HG03103 (cell line): ENCODE measurements at regions not wholly inside any gene's neighbourhood (a gene's known extent, or its start where the extent isn't known, plus 50 kb on each side); places are given as distances from the start of the nearest gene placed in this dataset.
"Not testable (repeated sequence)": the region's sequence is repeated elsewhere in the genome, so short reads cannot be mapped to it uniquely, and the experiment has no call there.

Experiments
- ATAC-seq: cut with Tn5 transposase; IDR thresholded peaks from one replicate; pipeline ENCODE4 v1.9.1; 2021; ENCODE audit warnings: low read depth; ENCODE audit not compliant: unreplicated experiment

DNA sequence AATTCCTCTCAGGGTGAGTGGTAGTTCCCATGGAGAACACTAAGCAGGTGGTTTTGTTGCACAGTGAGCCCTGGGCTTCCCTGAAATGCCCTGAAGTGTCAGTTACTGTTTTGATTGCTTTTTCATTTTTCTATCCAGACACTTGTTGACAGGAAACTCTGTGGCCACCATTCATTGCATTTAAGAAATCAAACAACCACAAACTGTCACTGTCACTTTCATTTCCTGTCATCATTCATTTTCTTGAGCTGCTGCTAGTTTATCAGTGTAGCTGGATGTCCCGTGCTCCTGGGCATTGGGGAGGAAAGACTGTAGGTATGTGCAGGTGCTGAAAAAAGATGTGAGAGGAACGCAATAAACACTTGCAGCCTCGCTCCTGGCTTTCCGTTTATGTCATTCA, 891.6 kb upstream of the ZEB2 start:
- ATAC-seq, result peak; percentile 94

DNA sequence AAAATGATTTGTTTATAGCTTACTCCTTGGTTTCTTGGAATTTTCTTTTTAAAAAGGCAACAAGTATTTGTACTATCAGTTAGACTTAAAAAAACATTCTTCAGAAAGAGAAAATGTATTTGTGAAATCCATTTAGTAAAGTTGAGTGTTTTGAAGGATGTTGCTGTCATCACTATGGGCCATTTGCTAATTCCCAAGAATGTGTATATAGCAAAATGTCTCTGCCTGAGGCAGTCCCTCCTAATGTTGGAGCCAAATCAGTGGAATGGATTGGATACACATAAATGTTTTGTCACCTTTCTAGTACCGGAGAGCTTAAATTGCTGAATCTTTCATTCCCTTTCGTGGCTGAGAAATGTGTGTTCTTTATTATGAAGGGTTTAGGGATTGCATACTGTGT, 890.2 kb upstream of the ZEB2 start:
- no peak for ATAC-seq

GRCh38 chr2:145408980-145409379, 889.1 kb upstream of the ZEB2 start:
- no peak for ATAC-seq

- no peak for ATAC-seq
Observed at GRCh38 chr2:145404690-145405089, 884.8 kb upstream of the ZEB2 start.

GRCh38 chr2:145402706-145403277, 882.9 kb upstream of the ZEB2 start:
- ATAC-seq, result no peak

GRCh38 chr2:145399131-145399530, 879.2 kb upstream of the ZEB2 start:
- ATAC-seq, result no peak

- no peak for ATAC-seq
Observed at GRCh38 chr2:145394181-145394580, 874.3 kb upstream of the ZEB2 start.

GRCh38 chr2:145386973-145387372, 867.1 kb upstream of the ZEB2 start:
- ATAC-seq, result no peak

GRCh38 chr2:145383961-145384360, 864.0 kb upstream of the ZEB2 start:
- no peak for ATAC-seq

DNA sequence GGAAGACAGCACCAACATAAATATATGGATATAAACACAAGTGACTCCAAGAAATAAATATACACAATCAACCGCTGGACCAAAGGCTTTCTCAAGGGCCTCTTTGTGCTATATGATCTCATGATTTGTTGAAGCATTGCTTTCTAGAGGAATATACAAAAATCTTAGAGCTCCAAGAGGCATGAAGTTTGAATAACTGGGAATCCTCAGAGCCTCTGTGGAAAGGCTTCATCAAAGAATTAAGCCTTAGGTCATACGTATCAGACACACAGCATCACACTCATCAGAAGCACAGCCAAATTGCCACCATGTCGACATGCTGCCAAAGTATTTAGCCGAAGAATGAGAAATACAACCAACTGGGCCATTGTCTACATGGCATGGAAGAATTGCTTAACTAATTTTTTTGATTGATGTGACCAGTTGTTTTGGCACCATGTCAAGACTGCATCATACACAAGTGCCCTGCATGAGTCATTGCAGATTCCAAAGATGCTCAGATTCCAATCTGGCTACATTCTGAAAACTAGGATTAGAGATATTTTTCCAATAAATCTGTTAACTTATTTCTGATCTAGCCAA, 860.6 kb upstream of the ZEB2 start:
- no peak for ATAC-seq

GRCh38 chr2:145379934-145380333, 860.0 kb upstream of the ZEB2 start:
- no peak for ATAC-seq

GRCh38 chr2:145374165-145374564, 854.2 kb upstream of the ZEB2 start:
- no peak for ATAC-seq

- not testable (repeated sequence) for ATAC-seq
Observed at GRCh38 chr2:145367334-145367733, 847.4 kb upstream of the ZEB2 start.

DNA sequence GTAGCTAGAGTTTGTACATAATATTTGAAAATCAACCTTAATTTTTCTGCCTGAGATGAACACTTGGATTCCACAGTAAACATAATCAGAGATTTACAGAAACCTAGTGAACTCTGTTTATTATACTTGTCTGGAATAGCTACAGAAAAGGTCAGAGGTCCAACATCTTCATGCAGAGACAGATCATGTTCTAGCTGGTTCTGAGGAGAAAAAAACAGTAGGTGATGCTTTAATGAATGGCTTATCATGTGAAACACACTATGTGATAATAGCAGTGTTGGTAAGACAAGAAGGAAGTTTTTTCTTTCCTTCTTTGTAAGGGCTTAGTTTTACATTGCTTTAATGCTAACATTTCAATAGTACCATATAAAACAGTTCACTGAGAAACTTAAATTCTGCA, 846.4 kb upstream of the ZEB2 start:
- ATAC-seq, result no peak

DNA sequence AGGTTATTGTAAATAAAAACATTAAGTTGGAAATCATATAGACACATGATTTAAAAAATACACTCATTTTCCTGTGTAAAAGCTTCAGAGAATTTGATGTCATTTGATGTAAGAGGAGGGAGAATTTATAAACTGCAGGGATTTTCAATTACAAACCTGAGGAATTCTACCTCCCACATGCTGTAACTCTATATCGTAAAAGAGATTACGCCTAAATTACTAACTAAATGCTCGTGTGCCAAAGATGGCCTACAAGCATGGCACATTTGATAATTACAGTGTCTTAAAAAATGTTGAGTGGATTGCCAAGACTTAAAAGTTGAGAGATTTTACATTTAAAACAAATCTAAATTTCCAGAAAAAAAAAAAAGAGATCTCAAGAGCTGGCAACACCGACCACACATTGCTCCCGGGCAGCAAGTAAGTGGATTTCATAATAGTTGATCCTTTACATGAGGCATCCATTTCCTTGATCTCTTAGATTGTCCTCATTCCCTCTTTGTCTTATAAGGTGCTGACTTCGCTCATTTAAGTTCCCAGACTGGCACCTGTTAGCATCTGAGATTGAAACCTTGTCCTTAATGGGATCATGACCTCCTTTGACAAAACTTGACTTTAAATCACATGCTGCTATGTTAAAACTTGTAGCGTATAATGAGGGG, 840.3 kb upstream of the ZEB2 start:
- no peak for ATAC-seq

DNA sequence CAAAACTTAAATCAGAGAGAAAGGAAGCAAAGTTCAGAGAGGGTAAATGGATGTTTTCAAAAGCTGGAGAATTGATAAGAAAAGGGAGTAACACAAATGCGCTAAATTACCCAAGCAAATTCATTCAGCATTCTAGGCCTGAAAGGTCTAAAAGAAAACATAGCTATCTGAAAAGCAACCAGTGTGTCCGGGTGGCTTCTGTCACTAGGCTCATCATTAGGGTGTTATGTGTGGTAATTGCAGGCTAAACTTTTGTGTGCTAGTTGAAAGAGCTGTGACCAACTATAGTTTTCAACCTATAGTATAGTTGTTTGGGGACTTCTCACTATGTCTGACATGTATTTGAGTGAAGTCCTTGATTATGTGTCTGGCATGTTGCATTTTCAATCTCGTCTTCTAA, 839.6 kb upstream of the ZEB2 start:
- ATAC-seq, result no peak

- no peak for ATAC-seq
Observed at GRCh38 chr2:145356056-145356455, 836.1 kb upstream of the ZEB2 start.

GRCh38 chr2:145352484-145352883, 832.6 kb upstream of the ZEB2 start:
- no peak for ATAC-seq

GRCh38 chr2:145351864-145352425, 832.0 kb upstream of the ZEB2 start:
- no peak for ATAC-seq

DNA sequence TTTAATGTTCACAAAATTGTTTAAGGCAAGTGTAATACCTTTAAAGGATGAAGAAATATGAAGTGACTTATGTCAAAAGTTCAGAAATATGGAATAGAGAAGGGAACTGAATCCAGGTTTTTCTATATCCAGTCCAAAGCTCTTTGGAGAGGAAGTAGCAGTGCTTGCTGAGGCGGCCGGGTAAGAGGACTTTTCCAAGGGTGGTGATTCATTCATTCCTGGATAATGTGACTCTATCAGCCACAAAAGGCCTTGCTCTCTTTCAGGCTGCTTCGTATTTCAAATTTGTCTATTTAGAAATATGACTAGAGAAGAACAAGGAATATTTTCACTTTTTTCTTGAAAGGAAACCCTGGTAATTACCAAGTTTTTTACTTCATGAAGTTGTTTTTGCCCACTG, 830.1 kb upstream of the ZEB2 start:
- no peak for ATAC-seq

GRCh38 chr2:145344076-145344724, 824.3 kb upstream of the ZEB2 start:
- no peak for ATAC-seq

- ATAC-seq, result no peak
Observed at GRCh38 chr2:145343287-145343686, 823.4 kb upstream of the ZEB2 start.
